ENCODE measurements at regions not wholly inside any gene's neighbourhood (a gene's known extent, or its start where the extent isn't known, plus 50 kb on each side); places are given as distances from the start of the nearest gene placed in this dataset.

GRCh38 chr2:67880291-67880761 is 182.5 kb downstream of the C1D start:
- no peak for TF ChIP-seq ZFX (IDR thresholded peaks at IDR 0.05; ENCODE audit: borderline replicate concordance)
- TF ChIP-seq, protein P1, sequence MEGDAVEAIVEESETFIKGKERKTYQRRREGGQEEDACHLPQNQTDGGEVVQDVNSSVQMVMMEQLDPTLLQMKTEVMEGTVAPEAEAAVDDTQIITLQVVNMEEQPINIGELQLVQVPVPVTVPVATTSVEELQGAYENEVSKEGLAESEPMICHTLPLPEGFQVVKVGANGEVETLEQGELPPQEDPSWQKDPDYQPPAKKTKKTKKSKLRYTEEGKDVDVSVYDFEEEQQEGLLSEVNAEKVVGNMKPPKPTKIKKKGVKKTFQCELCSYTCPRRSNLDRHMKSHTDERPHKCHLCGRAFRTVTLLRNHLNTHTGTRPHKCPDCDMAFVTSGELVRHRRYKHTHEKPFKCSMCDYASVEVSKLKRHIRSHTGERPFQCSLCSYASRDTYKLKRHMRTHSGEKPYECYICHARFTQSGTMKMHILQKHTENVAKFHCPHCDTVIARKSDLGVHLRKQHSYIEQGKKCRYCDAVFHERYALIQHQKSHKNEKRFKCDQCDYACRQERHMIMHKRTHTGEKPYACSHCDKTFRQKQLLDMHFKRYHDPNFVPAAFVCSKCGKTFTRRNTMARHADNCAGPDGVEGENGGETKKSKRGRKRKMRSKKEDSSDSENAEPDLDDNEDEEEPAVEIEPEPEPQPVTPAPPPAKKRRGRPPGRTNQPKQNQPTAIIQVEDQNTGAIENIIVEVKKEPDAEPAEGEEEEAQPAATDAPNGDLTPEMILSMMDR (IDR thresholded peaks at IDR 0.05): no peak
- H3K27ac ChIP-seq: no peak overlapping the region

- no peak for TF ChIP-seq ZFX (IDR thresholded peaks at IDR 0.05; ENCODE audit: borderline replicate concordance)
- TF ChIP-seq, protein P1 (IDR thresholded peaks at IDR 0.05): no peak
These were observed 181.0 kb downstream of the C1D start for GRCh38 chr2:67881816-67882215.

DNA sequence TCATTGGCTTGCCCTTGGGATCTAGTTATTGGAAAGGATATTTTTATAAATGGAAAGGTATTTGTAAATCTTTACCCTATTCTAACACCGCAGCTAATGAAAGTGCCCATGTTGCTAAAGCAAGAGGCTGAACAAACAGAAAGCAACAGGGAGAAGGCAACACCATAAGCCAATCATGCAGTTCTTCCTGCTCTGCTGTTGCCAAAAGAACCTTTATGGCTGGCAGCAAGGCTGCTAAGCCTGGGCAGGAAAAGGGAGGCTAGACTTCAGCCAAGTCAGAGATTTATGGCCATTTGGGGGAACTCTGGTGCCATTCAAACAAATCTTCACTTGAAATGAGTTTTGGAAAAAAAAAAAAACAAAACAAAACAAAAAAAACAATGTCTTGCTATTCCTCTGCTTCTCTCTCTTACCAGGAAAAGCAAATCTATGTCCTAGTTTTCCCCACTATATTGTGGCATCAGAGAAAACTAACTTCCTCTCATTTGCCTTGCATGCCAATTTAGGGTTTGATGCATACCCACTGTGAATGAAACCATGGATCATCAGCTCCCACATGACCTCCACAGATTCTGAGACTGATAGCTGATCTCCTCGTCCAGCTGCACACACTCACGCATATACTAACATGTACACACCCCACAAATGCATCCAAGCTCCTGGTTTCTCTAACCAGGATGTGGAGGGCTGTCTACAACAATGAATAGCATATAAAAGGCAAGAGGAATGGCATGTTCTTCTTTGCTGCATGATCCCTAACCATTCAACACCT is 179.3 kb downstream of the C1D start:
- no peak overlapping the region for H3K27ac ChIP-seq
- TF ChIP-seq, protein P1 (IDR thresholded peaks at IDR 0.05): no peak
- TF ChIP-seq ZFX (IDR thresholded peaks at IDR 0.05; ENCODE audit: borderline replicate concordance): no peak

More at GRCh38 chr2:67881816-67882215, 181.0 kb downstream of the C1D start:
- H3K27ac ChIP-seq: no peak overlapping the region

DNA sequence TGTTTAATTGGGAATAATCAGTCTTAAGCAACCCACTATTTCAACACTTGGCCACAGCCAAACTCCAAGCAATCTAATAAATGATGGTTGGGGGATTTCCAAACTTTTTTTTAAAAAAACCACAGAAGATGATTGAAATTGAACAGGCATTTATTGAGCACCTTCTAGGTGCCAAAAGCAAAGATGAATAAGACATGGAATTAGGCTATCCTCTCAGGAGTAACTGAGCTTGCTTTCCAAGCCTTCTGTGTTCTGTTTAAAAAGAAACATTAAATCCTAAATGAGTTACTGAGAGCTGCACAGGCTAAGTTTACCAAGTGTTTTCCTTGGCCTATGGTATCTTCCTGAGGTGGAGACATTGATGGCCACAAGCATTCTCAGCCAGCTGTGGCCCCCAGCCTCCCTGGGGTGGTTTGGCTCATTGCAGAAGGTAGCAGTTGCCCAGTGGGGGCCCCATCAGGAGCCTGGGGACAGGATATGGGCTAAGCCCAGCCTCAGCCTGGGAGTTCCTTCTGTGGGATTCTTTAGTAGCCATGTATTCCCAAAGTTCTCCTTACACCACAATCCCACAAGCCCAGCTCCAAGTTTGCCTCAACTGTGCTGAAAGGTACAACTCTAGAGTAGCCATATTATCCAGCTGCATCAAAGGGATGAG is 174.3 kb downstream of the C1D start:
- no peak overlapping the region for H3K27ac ChIP-seq
- no peak for TF ChIP-seq ZFX (IDR thresholded peaks at IDR 0.05; ENCODE audit: borderline replicate concordance)
- TF ChIP-seq, protein P1 (IDR thresholded peaks at IDR 0.05): no peak

DNA sequence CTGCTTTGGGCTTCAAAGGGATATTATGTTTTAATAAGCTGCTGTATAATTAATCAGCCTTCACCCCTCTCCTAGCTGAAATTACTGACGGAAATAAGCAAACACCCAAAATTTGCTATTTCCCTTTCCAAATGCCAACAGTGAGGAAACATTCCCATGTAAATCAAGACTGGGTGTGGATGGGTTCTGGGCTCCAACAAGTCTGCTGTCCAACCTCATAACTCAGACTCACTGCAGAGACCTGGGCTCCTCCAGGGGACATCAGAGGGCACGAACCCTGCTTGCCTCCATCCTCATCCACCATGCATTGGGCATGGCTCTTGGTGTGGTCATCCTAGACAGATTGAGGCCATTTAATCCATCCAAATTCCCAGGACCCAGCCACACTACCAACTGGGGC is 173.7 kb downstream of the C1D start:
- H3K27ac ChIP-seq: no peak overlapping the region
- TF ChIP-seq, protein P1 (IDR thresholded peaks at IDR 0.05): no peak
- TF ChIP-seq ZFX (IDR thresholded peaks at IDR 0.05; ENCODE audit: borderline replicate concordance): no peak

DNA sequence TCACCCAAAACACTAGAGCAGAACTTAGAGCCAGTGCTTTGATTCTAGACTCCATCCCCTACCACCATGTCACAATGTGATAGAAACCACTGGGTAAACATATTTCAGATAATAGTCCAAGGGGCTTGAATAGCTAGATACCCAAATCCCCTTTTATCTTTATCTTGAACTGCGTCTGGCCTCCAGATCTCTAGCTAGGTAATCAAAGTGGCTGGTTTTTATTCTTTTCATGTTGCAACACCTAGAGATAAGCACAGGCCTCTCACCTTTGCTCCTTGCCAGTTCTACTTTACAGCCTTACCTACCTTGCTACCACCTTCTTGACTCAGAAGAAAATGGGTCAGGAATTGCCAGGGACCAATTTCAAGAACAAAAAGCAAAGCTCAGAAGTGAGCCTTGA is 171.2 kb downstream of the C1D start:
- TF ChIP-seq, protein P1 (IDR thresholded peaks at IDR 0.05): no peak
- no peak for TF ChIP-seq ZFX (IDR thresholded peaks at IDR 0.05; ENCODE audit: borderline replicate concordance)

GRCh38 chr2:67892339-67892846 is 170.4 kb downstream of the C1D start:
- no peak overlapping the region for H3K27ac ChIP-seq
- TF ChIP-seq, protein P1 (IDR thresholded peaks at IDR 0.05): no peak
- no peak for TF ChIP-seq ZFX (IDR thresholded peaks at IDR 0.05; ENCODE audit: borderline replicate concordance)

More for the DNA sequence above, 171.2 kb downstream of the C1D start:
- no peak overlapping the region for H3K27ac ChIP-seq

Measured in 22Rv1 (cell line).